ENCODE measurements at regions not wholly inside any gene's neighbourhood (a gene's known extent, or its start where the extent isn't known, plus 50 kb on each side); places are given as distances from the start of the nearest gene placed in this dataset.
A peak's percentile ranks its signal among the peaks of the same experiment; 100 is the strongest.
"Not testable (repeated sequence)": the region's sequence is repeated elsewhere in the genome, so short reads cannot be mapped to it uniquely, and the experiment has no call there.

DNA sequence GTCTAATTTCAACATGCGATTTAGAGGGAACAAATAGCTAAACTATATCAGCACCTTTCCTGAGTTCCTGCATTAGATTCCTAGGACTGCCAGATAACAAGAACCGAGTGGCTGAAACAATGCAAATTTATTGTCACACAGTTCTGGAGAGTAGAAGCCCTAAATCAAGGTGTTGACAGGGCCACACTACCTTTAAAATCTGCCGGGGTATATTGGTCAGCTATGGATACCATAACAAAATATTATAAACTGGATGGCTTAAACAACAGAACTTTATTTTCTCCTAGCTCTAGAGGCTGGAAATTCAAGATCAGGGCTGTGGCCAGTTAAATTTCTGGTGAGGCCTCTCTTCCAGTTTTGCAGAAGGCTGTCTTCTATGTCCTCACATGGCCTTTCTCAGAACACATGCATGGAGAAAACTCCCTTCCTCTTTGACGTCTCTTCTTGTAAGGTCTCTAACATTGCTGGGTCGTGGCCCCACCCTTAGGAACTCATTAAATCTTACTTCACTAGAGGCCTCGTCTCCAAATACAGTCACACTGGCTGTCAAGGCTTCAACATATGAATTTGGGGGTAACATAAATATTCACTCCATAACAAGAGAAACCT, 144.3 kb downstream of the FCRL5 start:
- peak; percentile 7 for DNase-seq

DNA sequence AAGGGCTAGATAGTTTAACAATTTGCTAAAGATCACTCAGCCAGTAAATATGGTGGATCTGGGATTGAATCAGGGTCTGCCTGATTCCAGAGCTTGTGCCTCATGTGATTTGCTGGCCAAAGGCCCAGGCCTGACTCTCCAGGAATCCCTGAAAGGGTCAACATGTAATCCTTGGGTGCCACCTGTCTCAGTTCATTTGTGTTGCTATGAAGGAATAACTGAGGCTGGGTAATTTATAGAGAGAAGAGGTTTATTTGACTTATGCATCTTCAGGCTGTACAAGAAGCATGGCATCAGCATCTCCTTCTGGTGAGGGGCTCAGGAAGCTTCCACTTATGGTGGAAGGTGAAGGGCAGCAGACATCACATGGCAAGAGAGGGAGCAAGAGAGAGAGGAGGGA, 144.9 kb downstream of the FCRL5 start:
- no peak for DNase-seq

DNA sequence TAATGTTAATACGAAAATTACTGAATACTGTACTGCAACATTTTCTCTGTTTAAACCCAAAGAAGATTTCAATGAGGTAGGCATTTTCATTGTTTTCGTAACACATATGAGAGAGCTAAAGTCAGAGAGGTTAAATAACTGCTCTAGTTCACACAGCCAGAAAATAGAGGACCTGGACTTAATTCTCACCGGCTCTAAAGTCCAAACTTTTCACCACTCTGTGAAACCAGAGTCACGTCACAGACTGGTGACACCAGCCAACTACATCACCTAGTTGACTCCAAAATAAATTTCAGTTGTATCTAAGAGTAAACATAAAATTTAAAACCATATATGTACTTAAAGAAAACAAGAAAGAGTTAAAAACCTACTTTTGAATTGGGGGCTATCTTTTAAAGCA, 146.7 kb downstream of the FCRL5 start:
- no peak for DNase-seq

DNA sequence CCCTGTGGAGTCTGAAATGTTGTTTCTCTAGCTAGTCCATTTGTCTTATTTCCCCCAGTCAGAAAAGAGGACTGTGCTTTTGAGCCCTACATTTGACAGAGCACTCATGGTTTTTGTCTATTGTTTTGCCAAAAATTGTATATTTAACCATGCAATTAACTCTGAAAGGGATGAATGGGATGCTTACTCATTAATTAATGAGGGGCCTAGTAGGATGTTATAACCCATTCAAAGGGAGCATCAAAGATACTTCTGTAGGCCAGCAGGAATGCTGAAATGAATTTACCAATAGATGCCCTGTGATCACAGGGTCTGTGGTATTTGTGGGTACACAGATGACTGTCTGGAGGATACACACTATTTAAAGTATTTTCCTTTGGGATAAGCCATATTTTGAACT, 147.7 kb downstream of the FCRL5 start:
- DNase-seq, result no peak

DNA sequence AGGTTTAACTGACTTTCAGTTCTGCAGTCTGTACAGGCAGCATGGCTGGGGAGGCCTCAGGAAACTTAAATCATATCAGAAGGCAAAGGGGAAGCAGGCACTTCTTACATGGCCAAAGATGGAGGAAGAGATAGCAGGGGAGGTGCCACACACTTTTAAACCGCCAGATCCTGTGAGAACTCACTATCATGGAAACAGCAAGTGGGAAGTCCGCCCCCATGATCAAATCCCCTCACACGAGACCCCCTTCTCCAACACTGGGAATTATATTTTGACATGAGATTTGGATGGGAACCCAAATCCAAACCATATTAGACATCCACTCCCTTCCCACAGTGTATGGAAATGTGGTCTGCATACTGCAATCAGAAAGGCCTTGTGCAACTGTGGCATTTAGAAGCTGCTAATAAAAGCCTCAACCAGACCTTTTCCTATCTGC, 148.2 kb downstream of the FCRL5 start:
- DNase-seq, result peak; percentile 6

DNA sequence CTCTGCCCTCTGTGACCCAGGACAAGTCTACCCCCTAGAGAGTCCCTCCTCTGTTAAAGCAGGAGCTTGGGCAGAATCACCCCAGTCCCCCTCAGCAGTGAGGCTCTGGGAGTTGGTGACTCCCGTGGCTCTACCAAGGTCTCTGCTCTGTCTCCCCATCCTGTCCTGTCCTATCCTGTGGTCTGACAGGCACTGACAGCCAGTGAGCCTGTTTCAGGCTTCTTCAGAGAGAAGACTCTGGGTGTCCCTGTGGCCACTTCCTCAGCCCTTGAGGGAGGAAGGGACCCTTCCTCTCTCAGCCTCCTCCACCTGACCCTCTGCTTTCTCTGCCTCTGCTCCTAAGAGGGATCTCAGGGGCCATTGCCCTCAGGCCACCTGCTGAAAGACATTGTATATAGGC, 148.7 kb downstream of the FCRL5 start:
- no peak for DNase-seq

DNA sequence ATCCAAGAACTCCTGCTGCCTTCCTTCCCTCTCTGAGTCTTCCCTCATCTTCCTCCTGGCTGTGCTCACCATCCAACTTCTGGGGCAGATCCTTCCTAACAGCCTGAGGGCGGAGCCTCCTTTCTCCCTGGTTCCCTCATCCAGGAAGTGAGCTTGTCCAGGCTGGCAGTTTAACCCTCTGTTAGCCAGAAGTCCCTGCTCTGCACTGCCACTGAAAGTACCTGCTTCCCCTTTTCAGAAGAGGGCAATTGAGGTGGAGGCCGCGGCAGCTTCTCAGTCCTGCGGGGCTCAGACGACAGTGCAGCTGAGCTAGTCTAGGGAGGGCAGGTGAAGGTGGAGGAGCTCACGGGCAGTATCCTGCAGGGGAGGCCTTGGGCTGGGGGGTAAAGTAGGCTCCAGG, 149.1 kb downstream of the FCRL5 start:
- DNase-seq, result peak; percentile 27

DNA sequence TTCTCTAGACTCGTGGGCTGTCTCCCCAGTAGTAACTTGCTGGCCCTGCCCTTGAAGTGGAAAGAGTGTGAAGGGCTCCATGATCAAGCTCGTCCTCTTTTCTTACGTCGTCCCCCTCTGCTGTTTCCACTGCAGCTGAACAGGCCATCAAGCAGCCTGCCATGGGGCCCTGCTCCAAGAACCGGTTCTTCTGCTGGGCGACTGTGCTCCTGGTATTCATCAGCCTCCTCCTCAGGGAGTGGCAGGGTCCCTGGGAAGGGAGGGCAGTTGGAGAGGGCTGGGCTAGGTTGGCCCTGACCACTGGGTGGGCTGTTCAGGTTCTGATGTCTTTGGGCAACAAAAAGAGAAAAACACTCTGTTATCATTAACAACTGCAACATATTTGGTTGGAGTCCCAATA, 151.5 kb downstream of the FCRL5 start:
- DNase-seq, result no peak

DNA sequence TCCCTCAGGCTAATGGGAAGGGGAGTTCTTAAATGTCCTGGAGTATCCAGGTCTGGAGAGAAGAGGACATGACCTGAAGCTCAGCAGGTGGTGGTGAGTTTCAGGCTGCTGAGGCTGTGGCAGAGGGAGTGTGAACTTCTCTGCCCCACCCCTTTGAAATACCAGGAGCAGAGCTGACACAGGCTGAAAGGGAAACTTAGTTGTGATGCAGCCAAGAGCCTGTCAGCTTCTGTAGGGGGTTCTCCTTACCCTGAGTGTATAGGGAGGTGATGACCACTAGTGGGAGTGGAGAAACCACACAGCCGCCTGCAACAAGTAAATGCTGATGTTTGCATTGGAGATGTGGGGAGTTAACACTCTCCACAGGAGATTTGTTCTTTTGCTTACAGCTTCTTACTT, 152.3 kb downstream of the FCRL5 start:
- DNase-seq, result no peak

DNA sequence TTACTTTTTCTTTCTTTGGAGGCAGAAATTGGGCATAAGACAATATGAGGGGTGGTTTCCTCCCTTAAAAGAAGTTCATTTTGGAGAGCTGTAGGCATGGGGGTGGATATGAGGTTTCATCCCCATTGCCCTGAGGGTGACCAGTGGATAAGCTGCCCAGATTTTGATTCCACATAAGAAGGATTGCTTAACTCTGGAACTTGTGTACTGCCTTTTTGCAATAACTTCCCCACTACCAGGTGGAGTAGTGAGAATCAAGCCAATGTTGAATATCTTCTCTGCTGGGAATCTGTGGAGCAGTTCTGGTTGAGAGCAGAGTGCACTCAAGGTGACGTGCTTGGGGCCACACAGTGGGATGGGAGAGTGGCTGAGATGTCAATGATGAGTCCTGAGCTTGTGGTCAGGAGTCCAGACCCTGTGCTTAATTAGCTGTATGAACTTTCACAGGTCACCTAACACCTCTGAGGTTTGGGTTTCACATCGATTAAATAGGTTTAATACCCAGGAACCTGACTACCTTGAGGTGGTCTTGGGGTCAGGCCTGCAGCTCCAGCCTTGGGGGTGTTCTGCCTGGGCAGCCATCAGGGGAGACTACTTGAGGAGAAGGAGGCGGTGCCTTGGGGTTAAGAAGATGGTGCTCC, 152.9 kb downstream of the FCRL5 start:
- no peak for DNase-seq

DNA sequence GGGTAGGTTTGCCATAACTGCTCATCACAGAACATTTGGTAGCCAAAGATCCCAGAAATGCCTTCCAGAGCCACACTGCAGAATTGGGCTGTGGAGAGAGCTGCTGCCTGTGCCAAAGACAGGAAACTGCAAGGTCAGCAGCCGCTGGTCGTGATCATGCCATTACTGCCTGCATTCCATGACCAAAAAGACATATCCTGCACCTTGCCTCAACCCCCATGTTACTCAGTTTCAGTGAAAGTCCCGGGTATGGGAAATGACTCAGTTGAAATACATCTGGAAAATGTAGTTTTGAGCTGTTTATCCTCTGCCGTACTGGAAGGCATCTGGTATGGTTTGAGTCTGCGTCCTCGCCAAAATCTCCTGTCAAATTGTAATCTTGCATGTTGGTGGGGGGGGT, 161.7 kb downstream of the FCRL5 start:
- no peak for DNase-seq

DNA sequence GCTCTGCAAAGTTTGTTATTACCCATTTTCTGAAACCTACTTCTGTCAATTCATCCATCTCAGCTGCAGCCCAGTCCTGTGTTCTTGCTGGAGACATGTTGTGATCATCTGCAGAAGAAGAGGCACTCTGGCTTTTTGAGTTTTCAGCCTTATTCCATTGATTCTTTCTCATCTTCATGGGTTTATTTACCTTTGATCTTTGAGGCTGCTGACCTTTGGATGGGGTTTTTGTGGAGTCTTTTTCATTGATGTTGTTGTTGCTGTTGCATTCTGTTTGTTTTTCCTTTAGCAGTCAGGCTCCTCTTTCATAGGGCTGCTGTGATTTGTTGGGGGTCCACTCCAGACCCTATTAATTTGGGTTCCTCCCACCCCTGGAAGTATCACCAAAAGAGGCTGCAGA, 164.3 kb downstream of the FCRL5 start:
- DNase-seq, result no peak

DNA sequence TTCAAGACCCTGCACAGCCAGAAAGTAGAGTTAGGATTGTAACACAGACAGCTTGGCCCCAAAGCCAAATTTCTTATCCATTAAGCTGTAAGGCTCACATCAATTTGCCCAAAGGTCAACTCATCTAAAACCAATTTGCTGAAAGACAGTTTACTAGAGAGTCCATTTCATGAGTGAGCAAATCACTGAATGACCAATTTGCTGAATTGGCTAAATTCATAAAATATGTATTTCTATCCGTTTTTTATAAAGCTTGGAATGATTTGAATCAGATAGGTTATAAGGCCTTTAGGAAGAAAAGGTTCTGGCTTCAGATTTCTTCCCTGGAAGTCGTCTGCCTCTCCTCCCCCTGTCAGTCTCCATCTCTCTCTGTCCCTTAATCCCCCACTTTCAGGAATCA, 168.1 kb downstream of the FCRL5 start:
- DNase-seq, result no peak

DNA sequence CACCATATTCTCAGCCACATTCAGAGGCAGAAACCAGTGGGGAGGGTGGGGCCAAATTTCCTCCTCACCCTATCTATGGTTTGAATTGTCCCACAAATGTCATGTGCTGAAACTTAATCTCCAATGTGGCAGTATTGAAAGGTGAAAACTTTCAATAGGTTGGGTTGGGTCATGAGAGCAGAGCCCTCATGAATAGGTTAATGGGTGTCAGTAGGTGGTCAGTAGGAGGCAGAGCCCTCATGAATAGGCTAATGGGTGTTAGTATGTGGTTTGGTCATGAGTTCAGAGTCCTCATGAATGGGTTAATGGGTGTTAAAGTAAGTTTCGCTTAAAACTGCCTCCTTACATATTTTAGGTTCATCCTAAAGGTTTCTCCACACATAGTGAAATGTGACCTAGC, 170.0 kb downstream of the FCRL5 start:
- DNase-seq, result no peak

DNA sequence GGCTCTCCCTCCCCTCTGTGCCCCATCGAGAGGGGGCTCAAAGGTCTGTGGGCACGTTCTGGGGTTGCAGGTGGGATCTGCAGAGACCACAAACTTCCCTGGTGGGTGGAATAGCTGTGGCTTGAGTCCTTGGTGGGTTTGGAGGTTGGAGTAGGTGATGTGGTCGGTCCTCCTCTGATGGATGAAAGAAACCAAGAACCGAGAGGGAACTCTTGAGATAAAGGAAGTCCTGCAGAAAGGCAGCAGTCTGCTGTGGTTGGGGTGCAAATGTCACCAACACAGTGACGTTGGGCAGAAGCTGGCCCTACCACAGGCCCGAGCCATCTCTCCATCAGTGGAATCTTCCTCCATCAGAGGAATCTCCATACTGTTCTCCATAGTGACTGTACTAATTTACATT, 171.8 kb downstream of the FCRL5 start:
- DNase-seq, result no peak

DNA sequence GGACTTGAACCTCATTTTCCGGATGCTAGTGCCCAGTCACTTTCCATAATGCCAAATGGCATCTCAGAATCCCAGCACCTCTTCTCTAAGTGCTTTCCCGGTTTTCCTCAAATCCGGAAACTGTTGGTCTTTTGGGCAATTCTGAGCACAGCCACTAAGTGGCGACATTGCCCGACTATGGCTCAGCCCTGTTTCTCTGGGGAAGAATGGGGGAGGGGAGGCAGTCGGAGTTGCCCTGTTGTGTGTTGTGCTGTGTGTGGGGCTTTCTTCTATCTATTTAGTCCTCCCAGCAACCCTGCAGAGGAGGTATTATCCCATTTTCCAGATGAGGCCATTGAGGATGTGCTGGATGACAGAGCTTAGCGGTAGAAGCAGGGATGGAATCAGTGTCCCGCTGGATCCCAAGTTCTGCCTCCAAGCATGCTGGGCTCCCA, 175.0 kb downstream of the FCRL5 start:
- DNase-seq, result peak; percentile 15

DNA sequence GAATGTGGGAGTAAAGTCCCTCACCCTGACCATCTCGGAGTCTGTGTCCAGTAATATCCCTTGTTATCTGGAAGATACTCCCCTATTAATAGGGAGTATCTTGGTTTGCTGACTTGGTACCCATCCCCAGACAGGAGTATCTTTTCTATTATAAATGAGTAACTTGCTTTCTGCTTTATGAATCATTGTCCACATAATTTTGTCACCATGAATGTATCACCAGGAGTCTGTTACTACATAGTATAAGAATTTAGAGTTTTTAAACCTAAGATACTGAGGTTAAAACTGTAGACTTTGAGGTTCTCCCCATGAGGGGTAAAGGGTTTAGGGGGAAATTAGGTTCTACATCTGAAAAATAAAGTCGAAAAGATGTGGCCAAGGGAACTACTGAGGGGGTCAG, 175.6 kb downstream of the FCRL5 start:
- no peak for DNase-seq

DNA sequence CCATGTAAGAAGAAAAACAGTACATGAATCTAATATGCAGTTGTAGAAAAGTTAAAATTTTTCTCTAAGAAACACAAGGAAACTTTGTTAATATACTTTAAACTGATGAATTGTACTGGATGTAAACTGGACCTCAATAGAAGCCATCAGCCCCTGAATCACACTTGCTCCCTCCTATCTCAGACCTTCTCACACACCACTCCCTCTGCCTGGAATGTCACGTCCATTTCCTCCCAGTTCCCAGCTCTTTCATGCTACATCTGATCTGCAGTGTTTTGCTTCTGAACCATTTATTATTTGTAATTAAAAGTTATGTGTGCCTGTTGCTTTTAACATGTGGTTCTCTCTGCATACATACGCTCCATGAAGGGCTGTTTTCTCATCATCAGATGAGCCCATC, 180.0 kb downstream of the FCRL5 start:
- DNase-seq, result not testable (repeated sequence)

DNA sequence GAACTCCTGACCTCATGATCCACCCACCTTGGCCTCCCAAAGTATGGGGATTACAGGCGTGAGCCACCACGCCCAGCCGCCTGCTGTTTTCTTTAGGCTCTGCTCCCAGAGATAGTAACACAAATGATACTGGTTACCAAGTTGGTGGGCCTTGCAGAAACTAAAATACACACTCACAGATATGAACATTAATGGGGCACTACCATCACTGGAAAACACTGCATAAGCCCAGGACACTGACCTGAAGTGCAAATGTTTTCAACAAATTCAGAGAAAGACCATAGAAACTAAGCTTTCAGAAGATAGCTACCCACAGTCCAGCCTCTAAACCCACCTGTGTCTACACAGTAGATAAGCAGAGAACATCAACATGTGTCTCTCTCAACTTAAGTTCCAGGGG, 180.5 kb downstream of the FCRL5 start:
- DNase-seq, result no peak

DNA sequence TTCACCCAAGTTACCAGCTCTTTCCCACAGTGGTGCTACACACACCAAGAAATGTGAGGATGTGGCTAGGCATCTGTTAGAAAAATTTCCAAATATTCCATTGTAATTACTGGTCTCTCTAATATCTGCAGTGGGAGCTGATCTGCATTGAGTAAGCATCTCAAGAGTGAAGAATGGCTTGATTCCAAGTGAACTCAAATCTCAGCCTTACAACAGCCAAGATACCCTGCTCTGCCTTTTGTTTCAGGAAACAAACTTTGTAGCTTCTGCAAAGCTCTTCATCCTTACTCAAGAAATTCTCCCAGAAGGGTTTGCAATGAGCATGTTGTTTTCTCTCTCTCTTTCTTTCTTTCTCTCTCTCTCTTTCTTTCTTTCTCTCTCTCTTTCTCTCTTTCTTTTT, 181.1 kb downstream of the FCRL5 start:
- DNase-seq, result no peak

DNA sequence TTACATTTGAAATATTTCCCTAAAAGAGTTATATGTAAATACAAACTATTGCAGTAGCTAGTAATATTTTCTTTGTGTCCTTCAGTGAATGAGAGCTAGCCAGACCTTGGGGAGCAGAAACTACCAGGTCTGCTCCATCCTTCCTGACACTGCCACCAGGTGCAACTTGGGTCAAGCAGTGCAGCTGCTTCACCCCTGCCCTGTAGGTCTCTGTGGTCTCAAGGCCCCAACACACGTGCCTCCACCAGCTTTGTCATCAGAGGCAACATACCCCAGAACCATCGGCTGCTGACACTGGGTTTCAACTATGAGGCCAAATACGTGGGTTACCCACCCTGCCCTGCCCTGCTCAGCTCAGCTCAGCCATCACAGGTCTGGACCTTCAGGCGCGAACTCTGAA, 181.6 kb downstream of the FCRL5 start:
- no peak for DNase-seq

DNA sequence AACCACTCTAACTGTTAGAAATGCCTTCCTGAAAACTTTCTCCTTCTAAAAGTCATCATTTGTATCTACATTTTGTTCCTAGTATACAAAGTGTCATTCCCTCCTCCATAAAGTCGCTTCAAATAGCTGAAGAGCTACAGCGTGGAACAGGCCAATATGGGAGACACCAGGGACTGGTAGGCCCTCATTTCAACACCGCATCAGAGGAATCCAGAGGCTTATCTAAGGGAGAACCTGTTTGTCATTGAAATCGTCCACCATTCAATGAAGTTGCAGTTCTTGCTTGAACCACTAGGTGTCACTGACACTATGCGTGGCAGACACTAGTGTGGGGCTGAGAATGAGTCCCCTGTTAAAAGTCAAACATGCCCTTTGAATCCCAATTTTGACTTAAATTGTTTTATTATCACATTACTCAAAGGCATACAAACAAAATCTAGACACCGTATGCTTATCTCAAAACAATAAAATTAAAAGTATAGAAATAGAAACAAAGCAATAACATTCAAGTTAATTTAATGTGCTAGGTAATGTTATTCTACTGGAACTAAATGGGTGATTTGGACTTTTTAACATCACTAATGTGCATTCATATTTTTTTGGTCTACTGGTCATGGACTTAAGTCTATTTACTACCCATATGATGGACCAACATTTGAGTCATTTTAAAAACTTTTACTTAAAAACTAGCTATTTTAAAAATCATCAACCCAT, 182.3 kb downstream of the FCRL5 start:
- DNase-seq, result peak; percentile 13

DNA sequence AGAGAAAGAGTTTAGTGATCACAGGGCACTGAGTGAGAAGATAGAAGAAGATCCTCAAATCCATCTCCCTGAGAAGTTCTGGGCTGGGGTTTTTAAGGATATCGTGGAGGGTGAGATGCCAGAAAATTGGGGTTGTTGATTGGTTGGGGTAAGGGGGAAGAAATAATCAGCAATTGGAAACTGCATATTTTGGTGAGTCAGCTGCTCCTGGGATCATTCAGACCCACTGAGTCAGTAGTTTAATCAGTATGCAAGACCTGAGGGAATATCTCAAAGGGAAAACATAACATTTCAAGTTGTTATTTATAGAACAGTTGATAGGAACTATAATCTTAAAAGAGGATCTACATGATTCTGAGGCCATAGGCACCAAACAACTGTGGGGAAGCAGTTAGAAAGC, 183.4 kb downstream of the FCRL5 start:
- DNase-seq, result not testable (repeated sequence)

DNA sequence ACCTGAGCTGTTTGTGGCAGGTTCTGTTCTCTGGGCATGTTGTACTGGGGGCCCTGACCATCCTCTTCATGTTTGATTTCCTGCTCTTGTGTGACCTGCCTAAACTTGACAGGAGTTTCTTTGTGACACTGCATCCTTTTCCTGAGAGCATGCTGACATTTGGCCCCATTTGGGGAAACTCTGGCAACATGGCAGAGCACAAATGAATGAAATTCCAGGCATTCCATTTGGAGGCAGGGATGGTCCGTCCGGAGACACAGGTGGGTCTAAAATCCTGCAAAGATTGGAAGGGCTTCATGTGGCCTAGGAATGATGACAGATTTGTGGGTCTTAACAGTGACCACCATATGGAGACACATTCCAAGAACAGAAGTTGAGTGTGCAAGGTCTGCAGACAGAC, 184.0 kb downstream of the FCRL5 start:
- no peak for DNase-seq

DNA sequence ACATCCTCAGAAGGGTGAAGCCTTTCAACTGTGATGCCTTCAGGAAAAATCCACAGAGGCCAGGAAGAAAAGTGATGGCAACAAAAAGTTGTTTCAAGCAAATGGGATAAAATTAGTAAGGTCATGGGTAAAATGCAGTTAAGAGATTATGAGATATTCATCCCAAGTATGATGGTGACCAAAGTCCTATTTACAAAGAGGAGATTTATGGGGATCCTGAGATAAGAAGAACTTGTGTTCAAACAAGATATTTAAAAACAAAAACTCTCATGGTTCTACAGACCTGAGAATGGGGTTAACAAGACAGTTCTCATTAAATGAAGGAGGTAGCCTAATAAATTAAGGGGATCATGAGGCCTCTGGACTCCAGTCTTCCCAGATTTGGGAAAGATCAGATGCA, 184.4 kb downstream of the FCRL5 start:
- no peak for DNase-seq
